ENCODE measurements at regions not wholly inside any gene's neighbourhood (a gene's known extent, or its start where the extent isn't known, plus 50 kb on each side); places are given as distances from the start of the nearest gene placed in this dataset.

GRCh38 chr2:59195851-59196250 lies 954.7 kb upstream of the FANCL start:
- H3K4me3 ChIP-seq (ENCODE audit: low read length): no peak overlapping the region
- no peak for DNase-seq (ENCODE audit: low read depth)

GRCh38 chr2:59191781-59192180 lies 950.7 kb upstream of the FANCL start:
- TF ChIP-seq CTCF (conservative IDR thresholded peaks at IDR 0.05; ENCODE audit: low read length): no peak
- no peak for DNase-seq (ENCODE audit: low read depth)
- no peak overlapping the region for H3K4me3 ChIP-seq (ENCODE audit: low read length)

More at GRCh38 chr2:59195851-59196250, 954.7 kb upstream of the FANCL start:
- no peak for TF ChIP-seq CTCF (conservative IDR thresholded peaks at IDR 0.05; ENCODE audit: low read length)

DNA sequence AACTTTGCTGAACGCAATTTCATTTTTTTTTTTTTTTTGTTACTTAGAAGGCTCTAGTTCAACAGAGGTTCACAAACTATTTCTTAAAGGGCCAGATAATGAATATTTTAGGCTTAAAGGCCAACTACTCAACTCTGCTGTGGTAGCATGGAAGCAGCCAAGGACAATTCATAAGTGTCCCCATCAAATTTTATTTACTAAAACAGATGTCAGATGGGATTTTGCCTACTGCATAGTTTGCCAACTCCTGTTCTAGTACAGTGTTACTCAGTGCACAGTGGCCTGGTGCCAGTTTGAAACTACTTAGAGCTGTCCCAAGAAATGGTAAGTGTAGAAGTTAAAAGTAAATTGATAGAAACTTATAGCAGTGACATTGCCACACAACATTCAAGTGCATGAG lies 949.4 kb upstream of the FANCL start:
- TF ChIP-seq CTCF (conservative IDR thresholded peaks at IDR 0.05; ENCODE audit: low read length): no peak

GRCh38 chr2:59184276-59185020 lies 943.3 kb upstream of the FANCL start:
- peak; percentile 1 for DNase-seq (ENCODE audit: low read depth)
- no peak for TF ChIP-seq CTCF (conservative IDR thresholded peaks at IDR 0.05; ENCODE audit: low read length)

More for the DNA sequence above, 949.4 kb upstream of the FANCL start:
- H3K4me3 ChIP-seq (ENCODE audit: low read length): no peak overlapping the region
- no peak for DNase-seq (ENCODE audit: low read depth)

GRCh38 chr2:59183070-59183469 lies 941.9 kb upstream of the FANCL start:
- no peak overlapping the region for H3K4me3 ChIP-seq (ENCODE audit: low read length)
- no peak for DNase-seq (ENCODE audit: low read depth)
- no peak for TF ChIP-seq CTCF (conservative IDR thresholded peaks at IDR 0.05; ENCODE audit: low read length)

More at GRCh38 chr2:59184276-59185020, 943.3 kb upstream of the FANCL start:
- no peak overlapping the region for H3K4me3 ChIP-seq (ENCODE audit: low read length)

- TF ChIP-seq CTCF (conservative IDR thresholded peaks at IDR 0.05; ENCODE audit: low read length): peak; percentile 58
- no peak overlapping the region for H3K4me3 ChIP-seq (ENCODE audit: low read length)
- peak; percentile 31 for DNase-seq (ENCODE audit: low read depth)
These were observed 941.1 kb upstream of the FANCL start for GRCh38 chr2:59182249-59182648.

GRCh38 chr2:59181347-59181746 lies 940.2 kb upstream of the FANCL start:
- no peak for TF ChIP-seq CTCF (conservative IDR thresholded peaks at IDR 0.05; ENCODE audit: low read length)
- no peak for DNase-seq (ENCODE audit: low read depth)
- no peak overlapping the region for H3K4me3 ChIP-seq (ENCODE audit: low read length)
